IPS-18a (cell line): ENCODE measurements at regions not wholly inside any gene's neighbourhood (a gene's known extent, or its start where the extent isn't known, plus 50 kb on each side); places are given as distances from the start of the nearest gene placed in this dataset.
"Not testable (repeated sequence)": the region's sequence is repeated elsewhere in the genome, so short reads cannot be mapped to it uniquely, and the experiment has no call there.

Experiments used
- H3K27ac ChIP-seq: one replicate; pipeline ENCODE4 v1.5.1; 2013; ENCODE audit warnings: low read length
- H3K27me3 ChIP-seq: one replicate; pipeline ENCODE4 v1.6.1; 2013; ENCODE audit warnings: mild to moderate bottlenecking, low read length; ENCODE audit not compliant: control insufficient read depth, insufficient read depth
- H3K36me3 ChIP-seq: one replicate; pipeline ENCODE4 v1.6.1; 2013; ENCODE audit warnings: low read depth, low read length; ENCODE audit not compliant: control insufficient read depth
- H3K4me1 ChIP-seq: one replicate; pipeline ENCODE4 v1.6.1; 2013; ENCODE audit warnings: low read depth, low read length; ENCODE audit not compliant: control insufficient read depth
- H3K4me3 ChIP-seq: one replicate; pipeline ENCODE4 v1.5.1; 2013; ENCODE audit warnings: low read length
- H3K9ac ChIP-seq: one replicate; pipeline ENCODE4 v1.6.1; 2013; ENCODE audit warnings: mild to moderate bottlenecking, low read length, moderate library complexity
- H3K9me3 ChIP-seq: one replicate; pipeline ENCODE4 v1.6.1; 2013; ENCODE audit warnings: low read depth, low read length; ENCODE audit not compliant: control insufficient read depth

DNA sequence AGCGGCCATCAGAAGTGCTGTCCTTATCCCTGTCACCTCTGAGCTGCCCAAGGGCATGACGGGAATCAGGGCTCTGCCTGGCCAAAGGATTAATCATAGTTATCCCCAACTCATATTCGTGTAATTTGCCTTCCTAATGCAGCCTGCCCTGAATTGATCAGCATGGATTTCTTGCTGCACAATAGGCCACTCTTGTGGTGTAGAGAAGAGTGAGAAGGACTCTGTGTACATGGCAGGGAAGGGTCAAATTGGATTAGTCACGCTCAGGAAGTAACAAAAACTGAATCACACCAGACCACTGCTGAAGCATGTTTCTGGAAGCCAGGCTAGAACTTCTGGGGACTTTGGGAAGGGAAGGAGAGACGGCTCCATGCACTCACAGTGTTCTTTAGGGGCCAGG, 227.0 kb downstream of the BUB3 start:
- Histone ChIP-seq H3K4me3 (no peak overlapping the region), H3K27ac (no peak overlapping the region)

DNA sequence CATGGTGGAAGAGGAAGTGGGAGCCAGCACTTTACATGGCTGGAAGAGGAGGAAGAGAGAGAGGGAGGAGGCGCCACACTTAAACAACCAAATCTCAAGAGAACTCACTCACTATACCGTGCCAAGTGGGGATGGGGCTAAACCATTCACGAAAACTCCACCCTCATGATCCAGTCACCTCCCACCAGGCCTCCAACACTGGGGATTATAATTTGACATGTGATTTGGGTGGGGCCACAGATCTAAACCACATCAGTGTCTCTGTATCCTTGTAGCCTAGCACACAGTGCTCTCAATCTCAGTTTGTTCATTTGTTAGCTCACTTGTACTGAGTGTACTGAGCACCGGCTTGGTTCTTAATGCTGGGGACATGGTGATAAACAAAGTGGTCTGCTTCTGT, 228.3 kb downstream of the BUB3 start:
- Histone ChIP-seq H3K36me3 (no peaks in the 10 kb centered on the region), H3K9me3 (no peaks in the 10 kb centered on the region), H3K4me1 (peaks cover 5% of the 10 kb centered on the region), H3K27me3 (no peaks in the 10 kb centered on the region), H3K27ac (no peak overlapping the region), H3K9ac (no peak overlapping the region), H3K4me3 (no peak overlapping the region)

More for the DNA sequence above, 227.0 kb downstream of the BUB3 start:
- Histone ChIP-seq H3K9me3 (no peaks in the 10 kb centered on the region), H3K9ac (no peak overlapping the region), H3K4me1 (peaks cover 5% of the 10 kb centered on the region), H3K27me3 (no peaks in the 10 kb centered on the region), H3K36me3 (no peaks in the 10 kb centered on the region)

DNA sequence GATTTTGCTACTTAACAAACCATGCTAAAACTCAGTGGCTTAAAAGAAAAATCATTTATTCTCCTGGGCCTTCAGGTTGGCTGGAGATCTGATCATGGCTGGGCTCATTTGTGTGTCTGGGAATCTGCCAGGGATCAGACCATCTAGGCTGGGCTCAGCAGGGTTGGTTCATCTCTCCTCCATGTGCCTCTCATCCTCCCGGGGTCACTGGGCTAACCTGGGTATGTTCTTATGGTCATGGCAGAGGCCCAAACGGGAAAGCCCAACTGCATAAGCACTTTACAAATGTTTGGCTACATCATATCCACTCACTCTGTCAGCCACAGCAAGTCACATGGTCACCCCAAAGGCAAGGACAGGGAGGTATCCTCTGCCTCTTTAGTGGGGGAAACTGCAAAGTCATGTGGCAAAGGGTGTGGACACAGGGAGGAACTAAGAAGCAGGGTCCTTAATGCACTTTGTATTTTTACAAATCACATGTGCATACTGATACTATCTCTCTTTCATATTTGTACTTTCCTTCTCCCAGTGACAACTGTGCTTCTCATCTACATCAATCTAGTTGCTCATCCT, 231.4 kb downstream of the BUB3 start:
- H3K9me3 ChIP-seq: no peaks in the 10 kb centered on the region
- H3K27ac ChIP-seq: no peak overlapping the region
- no peaks in the 10 kb centered on the region for H3K27me3 ChIP-seq
- no peaks in the 10 kb centered on the region for H3K4me1 ChIP-seq
- no peaks in the 10 kb centered on the region for H3K36me3 ChIP-seq
- no peak overlapping the region for H3K9ac ChIP-seq
- no peak overlapping the region for H3K4me3 ChIP-seq

DNA sequence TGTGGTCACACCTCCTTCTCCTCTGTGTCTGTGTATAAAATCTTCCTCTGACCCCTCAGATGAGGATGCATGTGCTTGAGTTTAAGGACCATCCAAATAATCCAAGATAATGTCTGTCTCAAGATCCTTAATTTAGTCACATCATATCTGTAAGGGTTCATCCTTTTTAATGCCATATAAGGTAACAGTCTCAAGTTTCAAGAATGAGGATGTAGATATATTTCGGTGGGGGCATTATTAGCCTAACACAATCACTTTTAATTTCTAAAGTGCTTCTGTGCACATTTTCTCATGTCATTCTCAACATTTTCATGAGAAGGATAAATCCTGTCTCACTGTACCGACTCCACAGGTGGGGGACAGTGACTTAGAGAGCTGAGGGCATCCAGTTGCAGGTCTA, 235.3 kb downstream of the BUB3 start:
- Histone ChIP-seq H3K36me3 (no peaks in the 10 kb centered on the region), H3K4me1 (no peaks in the 10 kb centered on the region), H3K9me3 (no peaks in the 10 kb centered on the region), H3K4me3 (no peak overlapping the region), H3K9ac (no peak overlapping the region), H3K27ac (no peak overlapping the region), H3K27me3 (no peaks in the 10 kb centered on the region)

- Histone ChIP-seq H3K27ac (no peak overlapping the region), H3K9me3 (peaks cover 2% of the 10 kb centered on the region), H3K9ac (no peak overlapping the region), H3K4me3 (no peak overlapping the region), H3K36me3 (no peaks in the 10 kb centered on the region), H3K27me3 (no peaks in the 10 kb centered on the region), H3K4me1 (no peaks in the 10 kb centered on the region)
Observed at GRCh38 chr10:123390332-123390731, 236.1 kb downstream of the BUB3 start.

DNA sequence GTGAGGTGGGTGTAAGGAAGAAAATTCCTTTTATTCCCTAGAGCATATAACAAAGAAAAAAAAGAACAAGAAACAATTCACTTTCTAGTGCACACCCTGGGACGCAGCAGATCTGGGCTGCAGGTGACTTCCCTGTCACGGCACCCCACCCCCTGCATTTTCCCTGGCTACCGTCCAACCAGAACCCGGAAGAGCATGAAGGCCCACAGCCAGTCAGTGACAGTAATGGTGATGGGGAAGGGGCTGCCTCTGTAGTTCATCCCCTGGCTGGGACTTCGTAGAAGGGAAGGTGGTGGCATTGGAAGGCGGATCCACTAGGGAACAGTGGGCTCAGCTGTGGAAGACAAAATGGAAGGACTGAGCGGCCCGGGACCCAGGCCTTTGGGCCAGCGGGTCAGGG, 236.7 kb downstream of the BUB3 start:
- H3K9ac ChIP-seq: no peak overlapping the region
- H3K4me3 ChIP-seq: no peak overlapping the region
- H3K27ac ChIP-seq: no peak overlapping the region
- no peaks in the 10 kb centered on the region for H3K4me1 ChIP-seq
- H3K9me3 ChIP-seq: peaks cover 2% of the 10 kb centered on the region
- H3K27me3 ChIP-seq: no peaks in the 10 kb centered on the region
- H3K36me3 ChIP-seq: no peaks in the 10 kb centered on the region

DNA sequence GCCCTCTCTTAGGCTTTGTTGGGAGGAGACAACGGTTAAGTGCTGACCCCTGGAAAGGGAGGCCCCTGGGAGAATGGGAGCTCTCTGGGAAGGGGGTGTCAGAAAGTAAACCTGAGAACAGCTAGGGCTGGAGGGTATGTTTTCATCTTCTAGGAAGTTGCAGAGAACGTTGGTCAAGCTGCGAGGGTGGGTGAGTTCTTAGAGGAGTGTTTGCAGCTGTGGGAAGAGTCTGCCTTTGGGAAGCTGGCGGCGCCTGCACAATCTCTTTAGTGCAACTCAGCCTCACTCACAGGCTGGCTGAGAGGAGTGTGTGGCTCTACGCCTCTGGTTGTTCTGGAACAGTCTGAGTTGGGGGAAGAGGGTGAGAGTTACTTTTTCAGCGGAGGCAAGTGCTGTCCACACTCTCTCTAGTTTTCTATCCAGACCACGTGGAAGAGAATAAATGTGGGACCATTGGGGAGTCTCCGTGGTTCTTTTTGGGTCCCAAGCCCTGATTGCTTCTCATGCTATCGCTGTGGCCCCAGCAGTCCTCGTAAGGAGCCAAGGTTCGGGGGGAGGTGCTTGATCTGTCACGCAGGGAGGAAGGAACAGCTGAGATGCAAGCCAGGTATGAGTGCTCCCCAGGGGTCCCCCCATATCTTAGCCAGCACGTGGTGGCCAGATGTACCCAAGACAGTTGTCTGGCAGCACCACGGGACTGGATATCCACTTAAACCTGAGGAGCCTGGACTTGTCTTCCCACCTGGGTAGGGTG, 237.2 kb downstream of the BUB3 start:
- Histone ChIP-seq H3K36me3 (no peaks in the 10 kb centered on the region), H3K9ac (no peak overlapping the region), H3K9me3 (peaks cover 2% of the 10 kb centered on the region), H3K4me1 (no peaks in the 10 kb centered on the region), H3K27me3 (no peaks in the 10 kb centered on the region), H3K27ac (no peak overlapping the region), H3K4me3 (no peak overlapping the region)

DNA sequence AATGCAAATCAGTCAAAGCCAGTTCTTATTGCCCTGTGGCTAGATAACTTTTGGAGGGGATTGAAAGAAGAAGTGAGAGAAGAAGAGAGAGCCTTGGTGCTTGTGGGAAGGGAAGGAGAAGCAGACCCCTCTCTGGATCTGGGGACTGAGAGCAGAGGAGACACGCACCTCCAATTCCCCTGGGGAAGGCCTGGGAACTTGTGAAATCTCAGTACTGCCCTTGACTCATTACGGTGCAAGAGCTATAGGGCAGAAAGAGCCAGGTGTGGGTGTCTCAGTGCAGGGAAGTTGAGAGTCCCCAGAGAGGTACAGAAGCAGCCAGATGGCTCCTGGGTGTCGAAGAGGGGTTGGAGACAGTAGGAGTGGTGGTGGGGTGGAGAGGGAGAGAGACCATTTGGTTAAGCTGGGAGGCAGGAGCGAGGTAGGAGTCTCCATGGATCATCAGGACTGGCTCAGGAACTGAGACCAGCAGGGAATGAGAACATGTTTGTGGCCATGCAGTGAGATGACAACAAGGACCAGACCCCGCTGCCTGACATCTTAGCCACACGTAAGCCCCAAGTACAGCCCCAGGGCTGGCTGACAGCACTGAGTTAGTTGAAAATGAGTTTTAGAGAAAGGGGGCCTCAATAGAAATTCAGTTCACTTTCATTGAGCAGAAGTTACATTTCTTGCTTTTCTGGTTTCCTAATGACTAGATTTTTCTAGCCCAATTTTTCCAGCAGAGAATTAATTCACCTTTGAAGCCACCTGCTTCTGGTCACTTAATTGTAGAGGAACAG, 238.2 kb downstream of the BUB3 start:
- Histone ChIP-seq H3K27ac (no peak overlapping the region), H3K9me3 (peaks cover 2% of the 10 kb centered on the region), H3K4me1 (no peaks in the 10 kb centered on the region), H3K27me3 (no peaks in the 10 kb centered on the region), H3K36me3 (no peaks in the 10 kb centered on the region), H3K4me3 (no peak overlapping the region), H3K9ac (no peak overlapping the region)

DNA sequence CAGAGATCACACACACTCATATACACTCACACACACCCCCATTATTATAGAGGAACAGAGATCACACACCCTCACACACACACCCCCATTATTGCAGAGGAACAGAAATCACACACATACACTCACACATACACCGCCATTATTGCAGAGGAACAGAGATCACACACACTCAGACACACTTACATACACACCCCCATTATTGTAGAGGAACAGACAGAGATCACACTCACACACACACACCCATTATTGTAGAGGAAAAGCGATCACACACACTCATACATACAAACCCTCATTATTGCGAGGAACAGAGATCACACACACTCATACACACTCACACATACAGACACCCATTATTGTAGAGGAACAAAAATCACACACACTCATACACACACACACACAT, 239.0 kb downstream of the BUB3 start:
- H3K27ac ChIP-seq: no peak overlapping the region
- H3K27me3 ChIP-seq: no peaks in the 10 kb centered on the region
- no peaks in the 10 kb centered on the region for H3K4me1 ChIP-seq
- H3K9me3 ChIP-seq: peaks cover 2% of the 10 kb centered on the region
- no peaks in the 10 kb centered on the region for H3K36me3 ChIP-seq
- H3K9ac ChIP-seq: no peak overlapping the region
- H3K4me3 ChIP-seq: no peak overlapping the region

DNA sequence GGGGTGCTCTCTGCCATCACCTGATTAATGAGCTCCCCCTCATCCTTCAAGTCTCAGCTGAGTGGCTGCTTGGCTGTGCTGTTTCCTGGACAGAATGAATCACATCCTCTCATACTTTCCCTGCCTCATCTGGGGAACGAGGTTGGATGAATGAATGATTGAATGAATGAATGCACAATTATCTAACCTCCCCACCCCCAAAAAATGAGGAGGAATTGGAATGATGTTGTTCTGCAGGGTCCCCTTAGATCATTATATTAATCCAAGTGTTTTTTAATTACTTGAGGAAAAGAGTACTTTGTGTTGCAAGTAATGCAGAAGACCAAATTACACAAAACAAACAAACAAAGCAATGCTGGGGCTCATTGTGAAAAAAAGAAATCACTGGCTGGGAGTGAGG, 240.2 kb downstream of the BUB3 start:
- Histone ChIP-seq H3K9ac (no peak overlapping the region), H3K4me3 (no peak overlapping the region), H3K36me3 (no peaks in the 10 kb centered on the region), H3K27me3 (no peaks in the 10 kb centered on the region), H3K4me1 (no peaks in the 10 kb centered on the region), H3K9me3 (peaks cover 2% of the 10 kb centered on the region), H3K27ac (no peak overlapping the region)

- not testable (repeated sequence) for H3K9ac ChIP-seq, H3K36me3 ChIP-seq, H3K4me3 ChIP-seq, H3K27ac ChIP-seq, H3K9me3 ChIP-seq, H3K4me1 ChIP-seq, H3K27me3 ChIP-seq
Observed at GRCh38 chr10:123395234-123395633, 241.0 kb downstream of the BUB3 start.
